ENCODE measurements at regions not wholly inside any gene's neighbourhood (a gene's known extent, or its start where the extent isn't known, plus 50 kb on each side); places are given as distances from the start of the nearest gene placed in this dataset.

DNA sequence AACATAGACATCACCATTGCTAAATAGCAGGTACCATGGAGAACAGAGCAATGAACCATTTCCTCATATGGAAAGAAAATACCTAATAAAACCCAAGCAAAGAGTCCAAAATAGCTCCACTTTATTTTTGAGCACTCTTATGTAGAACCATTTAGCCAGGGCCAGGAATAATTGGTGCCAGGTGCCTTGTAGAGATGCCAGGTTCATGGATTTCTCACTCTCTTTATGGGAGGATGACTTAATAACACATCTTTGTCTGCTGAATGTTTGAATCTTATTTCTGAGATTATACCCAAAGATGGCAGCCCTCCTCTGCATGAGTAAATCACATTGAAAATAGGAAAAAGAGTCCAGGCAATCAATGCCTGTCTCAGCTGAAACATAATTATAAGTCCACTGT is 212.3 kb upstream of the SFRP2 start:
- H3K36me3 ChIP-seq (ENCODE audit: control insufficient read depth, insufficient read depth, low read length), result no peaks in the 10 kb centered on the region
- H3K9me3 Mint-ChIP-seq (ENCODE audit: unreplicated experiment), result no peaks in the 10 kb centered on the region
- H3K36me3 Mint-ChIP-seq (ENCODE audit: insufficient read depth, unreplicated experiment), result no peaks in the 10 kb centered on the region
- no peaks in the 10 kb centered on the region for H3K4me1 Mint-ChIP-seq (ENCODE audit: low read depth, unreplicated experiment)
- BruUV-seq (replicated peaks), result no TSS peak
- H3K4me3 Mint-ChIP-seq (ENCODE audit: unreplicated experiment), result no peak overlapping the region
- H3K9me3 ChIP-seq, result no peaks in the 10 kb centered on the region
- H3K4me1 ChIP-seq, result no peaks in the 10 kb centered on the region
- no peaks in the 10 kb centered on the region for H3K27me3 ChIP-seq (replicated peaks; ENCODE audit: control insufficient read depth, insufficient read depth, low read length)
- no peak overlapping the region for H3K27ac Mint-ChIP-seq (ENCODE audit: unreplicated experiment)
- ChIA-PET CTCF (no interaction called here), POLR2A (no interaction called here)
- intact Hi-C loops (cut with micrococcal nuclease; ENCODE audit: unreplicated experiment), result no loop called here
- no peak for DNase-seq
- no peak overlapping the region for H3K4me3 ChIP-seq (ENCODE audit: low read depth, low read length)
- H3K27me3 Mint-ChIP-seq (ENCODE audit: insufficient read depth, unreplicated experiment), result no peaks in the 10 kb centered on the region
- TF ChIP-seq, protein P1, sequence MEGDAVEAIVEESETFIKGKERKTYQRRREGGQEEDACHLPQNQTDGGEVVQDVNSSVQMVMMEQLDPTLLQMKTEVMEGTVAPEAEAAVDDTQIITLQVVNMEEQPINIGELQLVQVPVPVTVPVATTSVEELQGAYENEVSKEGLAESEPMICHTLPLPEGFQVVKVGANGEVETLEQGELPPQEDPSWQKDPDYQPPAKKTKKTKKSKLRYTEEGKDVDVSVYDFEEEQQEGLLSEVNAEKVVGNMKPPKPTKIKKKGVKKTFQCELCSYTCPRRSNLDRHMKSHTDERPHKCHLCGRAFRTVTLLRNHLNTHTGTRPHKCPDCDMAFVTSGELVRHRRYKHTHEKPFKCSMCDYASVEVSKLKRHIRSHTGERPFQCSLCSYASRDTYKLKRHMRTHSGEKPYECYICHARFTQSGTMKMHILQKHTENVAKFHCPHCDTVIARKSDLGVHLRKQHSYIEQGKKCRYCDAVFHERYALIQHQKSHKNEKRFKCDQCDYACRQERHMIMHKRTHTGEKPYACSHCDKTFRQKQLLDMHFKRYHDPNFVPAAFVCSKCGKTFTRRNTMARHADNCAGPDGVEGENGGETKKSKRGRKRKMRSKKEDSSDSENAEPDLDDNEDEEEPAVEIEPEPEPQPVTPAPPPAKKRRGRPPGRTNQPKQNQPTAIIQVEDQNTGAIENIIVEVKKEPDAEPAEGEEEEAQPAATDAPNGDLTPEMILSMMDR (IDR thresholded peaks at IDR 0.05; ENCODE audit: insufficient read depth in 1 of 2, low read depth in 1 of 2, low read length in 1 of 2, severe bottlenecking in 1 of 2, unreplicated experiment in 1 of 2), result no peak

DNA sequence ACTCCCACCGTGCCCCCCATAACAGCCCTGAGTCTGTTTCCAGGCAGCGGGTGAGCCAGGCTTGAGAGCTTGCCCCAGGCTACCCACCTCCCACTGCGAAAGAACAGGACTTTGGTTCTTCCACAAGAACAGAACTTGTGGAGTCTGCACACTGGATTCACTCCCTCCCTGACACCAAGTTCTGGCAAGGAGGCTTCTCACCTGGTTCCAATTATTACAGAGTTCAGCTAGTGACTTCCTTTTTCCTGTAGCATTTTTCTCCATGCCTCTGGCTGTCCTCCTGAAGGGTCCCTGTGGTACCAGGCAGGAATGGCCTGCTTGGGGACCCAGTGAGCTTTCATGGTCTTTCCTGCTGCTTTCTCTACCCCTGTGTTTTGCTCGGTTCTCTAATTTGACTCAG is 208.6 kb upstream of the SFRP2 start:
- Histone ChIP-seq H3K27me3 (replicated peaks; ENCODE audit: control insufficient read depth, insufficient read depth, low read length) (no peaks in the 10 kb centered on the region), H3K9me3 (no peaks in the 10 kb centered on the region), H3K4me3 (ENCODE audit: low read depth, low read length) (no peak overlapping the region), H3K4me1 (no peaks in the 10 kb centered on the region), H3K36me3 (ENCODE audit: control insufficient read depth, insufficient read depth, low read length) (no peaks in the 10 kb centered on the region)
- Mint-ChIP-seq H3K27ac (ENCODE audit: unreplicated experiment) (no peak overlapping the region), H3K36me3 (ENCODE audit: insufficient read depth, unreplicated experiment) (no peaks in the 10 kb centered on the region), H3K27me3 (ENCODE audit: insufficient read depth, unreplicated experiment) (no peaks in the 10 kb centered on the region), H3K9me3 (ENCODE audit: unreplicated experiment) (no peaks in the 10 kb centered on the region), H3K4me1 (ENCODE audit: low read depth, unreplicated experiment) (no peaks in the 10 kb centered on the region), H3K4me3 (ENCODE audit: unreplicated experiment) (no peak overlapping the region)
- ChIA-PET POLR2A (no interaction called here), CTCF (no interaction called here)
- intact Hi-C loops (cut with micrococcal nuclease; ENCODE audit: unreplicated experiment), result no loop called here
- TF ChIP-seq, protein P1 (IDR thresholded peaks at IDR 0.05; ENCODE audit: insufficient read depth in 1 of 2, low read depth in 1 of 2, low read length in 1 of 2, severe bottlenecking in 1 of 2, unreplicated experiment in 1 of 2), result no peak
- no peak for DNase-seq
- BruUV-seq (replicated peaks), result no TSS peak

DNA sequence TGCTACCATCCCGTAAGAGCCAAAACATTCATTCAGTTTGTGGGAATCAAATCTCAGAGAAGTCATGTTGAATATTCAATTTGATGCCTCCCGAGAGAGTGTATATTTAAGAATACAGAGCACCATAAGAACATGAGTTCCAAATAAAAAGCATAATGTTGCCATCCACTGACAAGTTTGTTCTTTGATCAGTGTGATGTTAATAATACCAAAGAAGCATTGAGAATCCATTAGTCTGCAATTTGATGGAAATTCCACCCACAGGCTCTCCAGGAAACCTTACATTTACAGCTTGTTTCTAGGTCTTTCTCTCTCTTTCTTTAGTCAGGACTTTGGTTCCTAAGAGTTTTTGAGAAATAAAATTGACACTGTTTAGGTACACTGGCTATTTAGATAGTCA is 200.6 kb upstream of the SFRP2 start:
- H3K36me3 Mint-ChIP-seq (ENCODE audit: insufficient read depth, unreplicated experiment), result no peaks in the 10 kb centered on the region
- Histone ChIP-seq H3K4me1 (no peaks in the 10 kb centered on the region), H3K4me3 (ENCODE audit: low read depth, low read length) (no peak overlapping the region), H3K27me3 (replicated peaks; ENCODE audit: control insufficient read depth, insufficient read depth, low read length) (no peaks in the 10 kb centered on the region), H3K36me3 (ENCODE audit: control insufficient read depth, insufficient read depth, low read length) (no peaks in the 10 kb centered on the region), H3K9me3 (no peaks in the 10 kb centered on the region)
- ChIA-PET CTCF (no interaction called here), POLR2A (no interaction called here)
- intact Hi-C loops (cut with micrococcal nuclease; ENCODE audit: unreplicated experiment), result no loop called here
- peaks cover 11% of the 10 kb centered on the region for H3K27me3 Mint-ChIP-seq (ENCODE audit: insufficient read depth, unreplicated experiment)
- no peaks in the 10 kb centered on the region for H3K4me1 Mint-ChIP-seq (ENCODE audit: low read depth, unreplicated experiment)
- no peak overlapping the region for H3K27ac Mint-ChIP-seq (ENCODE audit: unreplicated experiment)
- BruUV-seq (replicated peaks), result no TSS peak
- no peaks in the 10 kb centered on the region for H3K9me3 Mint-ChIP-seq (ENCODE audit: unreplicated experiment)
- no peak for DNase-seq
- no peak overlapping the region for H3K4me3 Mint-ChIP-seq (ENCODE audit: unreplicated experiment)
- TF ChIP-seq, protein P1 (IDR thresholded peaks at IDR 0.05; ENCODE audit: insufficient read depth in 1 of 2, low read depth in 1 of 2, low read length in 1 of 2, severe bottlenecking in 1 of 2, unreplicated experiment in 1 of 2), result no peak

All from Caco-2 (cell line).